ENCODE measurements at regions not wholly inside any gene's neighbourhood (a gene's known extent, or its start where the extent isn't known, plus 50 kb on each side); places are given as distances from the start of the nearest gene placed in this dataset.

DNA sequence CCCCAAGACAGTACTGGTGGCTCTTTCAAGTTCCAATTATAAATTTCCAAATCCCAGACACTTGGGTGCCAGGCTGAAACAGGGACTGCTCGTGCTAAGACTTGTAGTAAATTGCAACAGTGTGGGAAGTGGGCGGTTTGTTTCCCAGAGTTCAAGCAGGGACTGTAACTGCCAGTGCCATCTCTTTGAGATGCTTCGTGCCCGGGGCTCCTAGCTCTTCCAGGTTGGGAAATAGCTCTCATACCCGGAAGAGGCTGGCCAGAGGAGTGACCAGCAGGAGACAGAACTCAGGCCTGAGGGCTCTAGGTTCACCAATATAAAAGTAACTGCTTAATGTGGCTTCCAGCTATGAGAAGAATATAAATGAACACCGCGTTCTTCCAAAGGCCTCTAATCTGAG, 54.0 kb upstream of the NEO1 start:
- 67% methylated on average over 4 of the region's 7 CpGs for WGBS (ENCODE audit: insufficient coverage)
- no peaks in the 10 kb centered on the region for H3K36me3 ChIP-seq (replicated peaks in 1 of 2; ENCODE audit: control insufficient read depth in 1 of 2, insufficient read depth in 2 of 2, low read length in 2 of 2)
- Mint-ChIP-seq H3K36me3 (no peaks in the 10 kb centered on the region), H3K27ac (no peak overlapping the region), H3K27me3 (ENCODE audit: low read depth in 3 of 3) (peaks cover 9 to 18% (median 18%) of the 10 kb centered on the region in 3 donors), H3K9me3 (peaks cover 0 to 2% (median 0%) of the 10 kb centered on the region in 7 donors), H3K4me1 (no peaks in the 10 kb centered on the region), H3K4me3 (no peak overlapping the region)
- no peak for DNase-seq
- H3K9ac ChIP-seq (ENCODE audit: insufficient read depth, low read length, poor library complexity, severe bottlenecking), result no peak overlapping the region
- TF ChIP-seq, protein P1, sequence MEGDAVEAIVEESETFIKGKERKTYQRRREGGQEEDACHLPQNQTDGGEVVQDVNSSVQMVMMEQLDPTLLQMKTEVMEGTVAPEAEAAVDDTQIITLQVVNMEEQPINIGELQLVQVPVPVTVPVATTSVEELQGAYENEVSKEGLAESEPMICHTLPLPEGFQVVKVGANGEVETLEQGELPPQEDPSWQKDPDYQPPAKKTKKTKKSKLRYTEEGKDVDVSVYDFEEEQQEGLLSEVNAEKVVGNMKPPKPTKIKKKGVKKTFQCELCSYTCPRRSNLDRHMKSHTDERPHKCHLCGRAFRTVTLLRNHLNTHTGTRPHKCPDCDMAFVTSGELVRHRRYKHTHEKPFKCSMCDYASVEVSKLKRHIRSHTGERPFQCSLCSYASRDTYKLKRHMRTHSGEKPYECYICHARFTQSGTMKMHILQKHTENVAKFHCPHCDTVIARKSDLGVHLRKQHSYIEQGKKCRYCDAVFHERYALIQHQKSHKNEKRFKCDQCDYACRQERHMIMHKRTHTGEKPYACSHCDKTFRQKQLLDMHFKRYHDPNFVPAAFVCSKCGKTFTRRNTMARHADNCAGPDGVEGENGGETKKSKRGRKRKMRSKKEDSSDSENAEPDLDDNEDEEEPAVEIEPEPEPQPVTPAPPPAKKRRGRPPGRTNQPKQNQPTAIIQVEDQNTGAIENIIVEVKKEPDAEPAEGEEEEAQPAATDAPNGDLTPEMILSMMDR (IDR thresholded peaks at IDR 0.05), result no peak
- H3K27me3 ChIP-seq (ENCODE audit: control insufficient read depth in 2 of 2, insufficient read depth in 2 of 2, low read length in 2 of 2), result peaks cover 2 to 4% of the 10 kb centered on the region in 2 donors
- no peak overlapping the region for H2AFZ ChIP-seq (ENCODE audit: insufficient read depth, low read depth, low read length, poor library complexity, severe bottlenecking)
- H4K20me1 ChIP-seq (ENCODE audit: insufficient read depth, low read length), result no peaks in the 10 kb centered on the region
- intact Hi-C loops (cut with micrococcal nuclease), result no loop called here
- no peak overlapping the region for H3K27ac ChIP-seq (ENCODE audit: low read depth in 1 of 2, low read length in 2 of 2)
- no peaks in the 10 kb centered on the region for H3K9me3 ChIP-seq (replicated peaks in 1 of 2; ENCODE audit: control insufficient read depth in 1 of 2, insufficient read depth in 1 of 2, low read length in 2 of 2)
- no peak overlapping the region for H3K4me2 ChIP-seq (replicated peaks; ENCODE audit: extremely low read depth, low read length, poor library complexity, severe bottlenecking)
- no peak overlapping the region for H3K4me3 ChIP-seq (replicated peaks in 1 of 3; ENCODE audit: low read depth in 2 of 3, low read length in 3 of 3)
- no peaks in the 10 kb centered on the region for H3K79me2 ChIP-seq (ENCODE audit: insufficient read depth, low read length)
- no peaks in the 10 kb centered on the region for H3K4me1 ChIP-seq (ENCODE audit: control insufficient read depth in 1 of 2, insufficient read depth in 2 of 2, low read length in 2 of 2)

DNA sequence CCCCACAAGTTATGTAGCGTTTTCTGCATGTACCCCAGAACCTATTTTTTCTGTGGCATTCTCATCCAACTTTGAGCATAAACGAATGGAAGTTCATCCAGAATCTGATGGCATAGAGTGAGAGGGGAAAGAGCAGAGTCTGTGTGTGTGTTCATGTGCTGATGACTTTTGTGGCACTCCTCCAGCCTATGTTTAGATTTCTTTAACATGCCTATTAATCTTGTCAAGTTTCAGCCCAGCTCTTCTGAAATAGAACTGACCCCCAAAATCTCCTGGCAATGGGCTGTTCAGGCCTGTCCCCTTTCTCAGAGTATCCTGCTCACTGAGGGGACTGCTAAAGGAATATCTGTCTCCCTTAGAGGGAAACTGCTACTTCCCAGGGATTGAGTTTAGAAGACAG, 56.4 kb upstream of the NEO1 start:
- Histone ChIP-seq H3K36me3 (replicated peaks in 1 of 2; ENCODE audit: control insufficient read depth in 1 of 2, insufficient read depth in 2 of 2, low read length in 2 of 2) (no peaks in the 10 kb centered on the region), H3K4me1 (ENCODE audit: control insufficient read depth in 1 of 2, insufficient read depth in 2 of 2, low read length in 2 of 2) (no peaks in the 10 kb centered on the region), H3K9me3 (replicated peaks in 1 of 2; ENCODE audit: control insufficient read depth in 1 of 2, insufficient read depth in 1 of 2, low read length in 2 of 2) (no peaks in the 10 kb centered on the region), H3K9ac (ENCODE audit: insufficient read depth, low read length, poor library complexity, severe bottlenecking) (no peak overlapping the region), H3K27me3 (ENCODE audit: control insufficient read depth in 2 of 2, insufficient read depth in 2 of 2, low read length in 2 of 2) (peaks cover 2 to 4% of the 10 kb centered on the region in 2 donors), H3K79me2 (ENCODE audit: insufficient read depth, low read length) (no peaks in the 10 kb centered on the region), H3K27ac (ENCODE audit: low read depth in 1 of 2, low read length in 2 of 2) (no peak overlapping the region), H4K20me1 (ENCODE audit: insufficient read depth, low read length) (no peaks in the 10 kb centered on the region), H3K4me3 (replicated peaks in 1 of 3; ENCODE audit: low read depth in 2 of 3, low read length in 3 of 3) (no peak overlapping the region), H3K4me2 (replicated peaks; ENCODE audit: extremely low read depth, low read length, poor library complexity, severe bottlenecking) (no peak overlapping the region), H2AFZ (ENCODE audit: insufficient read depth, low read depth, low read length, poor library complexity, severe bottlenecking) (no peak overlapping the region)
- no peak overlapping the region for H3K27ac Mint-ChIP-seq
- peaks cover 10 to 20% (median 18%) of the 10 kb centered on the region in 3 donors for H3K27me3 Mint-ChIP-seq (ENCODE audit: low read depth in 3 of 3)
- H3K4me1 Mint-ChIP-seq, result peaks cover 13% of the 10 kb centered on the region
- TF ChIP-seq, protein P1 (IDR thresholded peaks at IDR 0.05), result no peak
- no peaks in the 10 kb centered on the region for H3K36me3 Mint-ChIP-seq
- H3K4me3 Mint-ChIP-seq, result no peak overlapping the region
- H3K9me3 Mint-ChIP-seq, result peaks cover 0 to 2% (median 0%) of the 10 kb centered on the region in 7 donors
- intact Hi-C loops (cut with micrococcal nuclease), result no loop called here
- 100% methylated on average over 1 of the region's 2 CpGs for WGBS (ENCODE audit: insufficient coverage)
- DNase-seq, result no peak
